Tibial nerve (tissue), 4 donors: ENCODE measurements at regions not wholly inside any gene's neighbourhood (a gene's known extent, or its start where the extent isn't known, plus 50 kb on each side); places are given as distances from the start of the nearest gene placed in this dataset.

Experiments
- DNase-seq, 2 donors: peaks; one replicate each; pipeline ENCODE4 v3.0.0-alpha.2; 2019; ENCODE audit warnings: low spot score in 2 of 2
- H3K27ac ChIP-seq, 4 donors: fragments of 200-600 bp; sonication (generic) in 3 of 4; one replicate each; pipeline ENCODE4 v1.5.1; 2017 to 2019; ENCODE audit warnings: mild to moderate bottlenecking in 1 of 4
- H3K27me3 ChIP-seq, 2 donors: fragments of 200-600 bp; sonication (generic) in 1 of 2; one replicate each; pipeline versions ENCODE4 v1.5.1 to v1.6.0; 2017 to 2019
- H3K36me3 ChIP-seq, 3 donors: fragments of 200-600 bp; sonication (generic); one replicate each; pipeline ENCODE4 v1.5.1; 2018 to 2019
- H3K4me1 ChIP-seq, 4 donors: fragments of 200-600 bp; sonication (generic) in 3 of 4; one replicate each; pipeline ENCODE4 v1.5.1; 2017 to 2019
- H3K4me3 ChIP-seq, 4 donors: fragments of 200-600 bp; sonication (generic) in 3 of 4; one replicate each; pipeline ENCODE4 v1.5.1; 2017 to 2019; ENCODE audit warnings: mild to moderate bottlenecking in 1 of 4, moderate library complexity in 1 of 4
- H3K9me3 ChIP-seq, 4 donors: fragments of 200-600 bp; sonication (generic) in 3 of 4; one replicate each; pipeline ENCODE4 v1.5.1; 2017 to 2019
- CTCF ChIP-seq, 5 experiments: fragments of 200-600 bp in 3 of 5; fragments of 450-650 bp in 2 of 5; sonication (generic) in 3 of 5; IDR thresholded peaks; one replicate each; pipeline ENCODE4 v1.5.1; 2016 to 2019; ENCODE audit warnings: antibody characterized with exemption in 5 of 5, mild to moderate bottlenecking in 3 of 5, moderate library complexity in 2 of 5
- EP300 ChIP-seq, 2 donors: sonication (generic); formaldehyde crosslinking; IDR thresholded peaks; one replicate each; pipeline ENCODE4 v1.6.1; 2017; ENCODE audit warnings: antibody characterized with exemption in 2 of 2, mild to moderate bottlenecking in 1 of 2
- POLR2A ChIP-seq, 2 donors: fragments of 450-650 bp; IDR thresholded peaks; one replicate each; pipeline ENCODE4 v1.6.1; 2017; ENCODE audit warnings: antibody characterized with exemption in 2 of 2, mild to moderate bottlenecking in 2 of 2, moderate library complexity in 2 of 2
- WGBS, 2 donors: methylation state at CpG; one replicate each; pipeline ENCODE4 v1.1.5; 2018; 5-methylcytosine and 5-hydroxymethylcytosine counted together

DNA sequence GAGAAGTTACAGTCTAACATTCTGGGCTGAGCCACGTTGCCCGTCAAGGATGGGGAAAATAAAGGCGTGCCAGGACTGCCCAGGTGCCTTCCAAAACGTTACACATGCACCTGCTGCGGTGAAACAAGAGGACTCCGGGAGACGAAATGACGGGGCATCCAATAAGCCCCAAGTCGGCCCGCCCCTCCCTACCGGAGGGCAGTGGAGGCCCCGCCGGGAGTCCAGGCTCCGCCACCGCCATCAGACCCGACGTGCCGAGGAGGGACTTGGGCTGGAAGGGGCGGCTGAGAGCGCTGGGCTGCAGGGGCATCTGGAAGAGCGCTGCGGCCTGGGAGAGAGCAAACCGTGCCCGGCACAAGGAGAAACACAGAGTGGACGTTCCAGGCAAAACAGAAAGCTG, 112.5 kb upstream of the GPC1 start:
- peaks cover 0 to 32% (median 18%) of the 10 kb centered on the region in 4 donors for H3K4me1 ChIP-seq
- 79 to 90% methylated on average over 25 of the region's 25 CpGs for WGBS, 2 donors

DNA sequence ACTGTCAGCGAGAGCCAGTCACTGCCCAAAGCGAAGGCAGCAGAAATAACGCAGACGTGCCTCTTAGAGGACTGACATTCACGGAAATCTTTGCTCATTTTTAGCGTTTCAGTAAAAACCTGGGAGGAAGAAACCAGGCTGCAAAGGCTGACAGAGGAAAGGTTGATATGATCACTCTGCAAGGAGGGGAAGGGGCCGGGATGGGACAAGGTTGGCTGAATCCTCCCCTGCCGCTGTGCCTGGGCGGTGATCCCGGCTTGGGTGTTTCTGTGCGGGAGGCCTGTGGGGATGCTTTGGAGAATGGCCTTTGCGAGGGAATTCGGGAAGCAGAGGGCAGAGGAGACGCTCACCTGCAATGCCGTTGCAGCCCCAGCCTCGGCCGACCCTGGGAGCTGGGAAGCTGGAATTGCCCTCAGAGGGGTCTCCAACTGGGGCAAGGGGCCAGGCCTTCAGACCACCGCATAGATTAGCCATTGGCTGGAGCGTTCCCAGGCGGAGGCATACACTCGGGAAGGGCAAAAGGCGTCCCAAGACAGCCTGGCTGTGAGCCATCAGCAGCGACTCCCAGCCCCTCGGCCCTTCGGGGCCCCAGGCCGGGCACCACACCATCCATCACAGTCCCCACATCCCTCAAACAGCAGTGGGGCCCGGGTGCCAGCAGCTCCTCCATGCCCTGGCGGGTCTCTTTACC, 111.7 kb upstream of the GPC1 start:
- Histone ChIP-seq H3K9me3 (no peaks in the 10 kb centered on the region), H3K4me3 (no peak overlapping the region), H3K27ac (no peak overlapping the region), H3K4me1 (peaks cover 0 to 32% (median 18%) of the 10 kb centered on the region in 4 donors), H3K36me3 (no peaks in the 10 kb centered on the region), H3K27me3 (no peaks in the 10 kb centered on the region)
- no peak for TF ChIP-seq CTCF (IDR thresholded peaks at IDR 0.05)
- no peak for TF ChIP-seq EP300 (IDR thresholded peaks at IDR 0.05)
- TF ChIP-seq POLR2A (IDR thresholded peaks at IDR 0.05), result no peak
- 79 to 87% methylated on average over 19 to 28 of the region's 28 CpGs for WGBS, 2 donors
- DNase-seq, result no peak

More for the DNA sequence above, 112.5 kb upstream of the GPC1 start:
- Histone ChIP-seq H3K4me3 (no peak overlapping the region), H3K36me3 (no peaks in the 10 kb centered on the region), H3K27ac (no peak overlapping the region), H3K27me3 (no peaks in the 10 kb centered on the region), H3K9me3 (no peaks in the 10 kb centered on the region)
- TF ChIP-seq POLR2A (IDR thresholded peaks at IDR 0.05) (no peak), EP300 (IDR thresholded peaks at IDR 0.05) (no peak), CTCF (IDR thresholded peaks at IDR 0.05) (no peak)
- DNase-seq, result no peak

- Histone ChIP-seq H3K9me3 (no peaks in the 10 kb centered on the region), H3K27ac (no peak overlapping the region), H3K27me3 (no peaks in the 10 kb centered on the region), H3K36me3 (no peaks in the 10 kb centered on the region), H3K4me1 (peaks cover 0 to 29% (median 16%) of the 10 kb centered on the region in 4 donors), H3K4me3 (no peak overlapping the region)
- WGBS, 2 donors, result 75 to 76% methylated on average over 20 to 23 of the region's 25 CpGs
- DNase-seq, result no peak
- no peak for TF ChIP-seq CTCF (IDR thresholded peaks at IDR 0.05)
- TF ChIP-seq POLR2A (IDR thresholded peaks at IDR 0.05), result no peak
- TF ChIP-seq EP300 (IDR thresholded peaks at IDR 0.05), result no peak
Observed at GRCh38 chr2:240324312-240325015, 111.0 kb upstream of the GPC1 start.

DNA sequence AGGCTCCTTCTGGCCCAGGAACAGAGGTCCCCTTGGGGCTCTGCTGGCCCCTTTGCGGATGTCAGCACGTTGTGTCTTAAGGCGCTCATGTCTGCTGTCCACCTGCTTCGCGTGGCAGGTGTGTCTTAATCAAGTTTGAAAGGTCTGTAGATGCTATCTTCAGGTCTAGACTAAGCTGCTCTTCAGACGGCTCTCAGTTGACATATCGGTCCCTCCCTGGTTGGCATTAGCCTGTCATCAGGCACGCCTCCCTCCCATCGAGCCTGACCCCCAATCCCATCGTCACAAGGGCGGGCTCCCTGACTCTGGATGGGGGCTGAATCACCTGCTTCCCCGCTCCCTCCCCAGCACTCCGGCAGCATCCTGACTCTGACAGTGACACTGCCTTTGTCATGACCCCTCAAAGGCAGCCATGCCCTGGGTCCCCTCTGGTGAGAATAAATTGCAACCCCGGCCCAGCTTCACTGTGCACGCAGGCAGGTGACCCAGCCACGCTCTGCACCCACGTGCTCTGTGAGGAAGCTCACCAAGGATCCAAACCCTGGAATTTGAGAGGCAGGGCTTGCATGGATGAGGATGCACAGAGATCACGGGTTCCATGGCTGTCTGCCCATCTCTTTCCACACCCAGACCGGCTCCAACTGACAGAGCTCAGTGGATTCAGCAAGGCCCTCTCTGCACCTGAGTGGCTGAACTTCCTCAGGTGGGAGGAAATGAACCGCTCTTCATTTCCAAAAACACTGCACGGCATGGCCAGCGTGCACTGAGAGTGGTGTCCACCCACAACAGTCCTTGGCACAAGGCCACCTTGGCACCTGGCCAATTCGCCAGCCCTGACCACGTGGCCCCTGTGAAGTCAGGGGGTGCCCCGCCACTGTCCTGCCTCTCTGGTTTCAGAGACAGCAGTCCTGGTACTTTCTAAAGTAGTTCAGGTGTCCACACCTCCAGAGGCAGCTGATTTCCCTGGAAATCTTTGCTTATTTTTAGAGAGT, 110.2 kb upstream of the GPC1 start:
- H3K9me3 ChIP-seq, result no peaks in the 10 kb centered on the region
- peaks cover 0 to 20% (median 8%) of the 10 kb centered on the region in 4 donors for H3K4me1 ChIP-seq
- no peak overlapping the region for H3K27ac ChIP-seq
- peak in 1 of 2 donors; percentile 22 for DNase-seq
- H3K27me3 ChIP-seq, result no peaks in the 10 kb centered on the region
- H3K36me3 ChIP-seq, result no peaks in the 10 kb centered on the region
- TF ChIP-seq CTCF (IDR thresholded peaks at IDR 0.05) (no peak), POLR2A (IDR thresholded peaks at IDR 0.05) (no peak), EP300 (IDR thresholded peaks at IDR 0.05) (no peak)
- 64 to 69% methylated on average over 25 of the region's 25 CpGs for WGBS, 2 donors
- no peak overlapping the region for H3K4me3 ChIP-seq
